ENCODE measurements at regions not wholly inside any gene's neighbourhood (a gene's known extent, or its start where the extent isn't known, plus 50 kb on each side); places are given as distances from the start of the nearest gene placed in this dataset.

- TF ChIP-seq CTCF (IDR thresholded peaks at IDR 0.05) = no peak
- no peak for TF ChIP-seq POLR2A (IDR thresholded peaks at IDR 0.05)
These were observed 54.4 kb upstream of the TANC1 start for GRCh38 chr2:158914066-158914465.

All from right lobe of liver (tissue), 4 donors.